ENCODE measurements at regions not wholly inside any gene's neighbourhood (a gene's known extent, or its start where the extent isn't known, plus 50 kb on each side); places are given as distances from the start of the nearest gene placed in this dataset.
"Not testable (repeated sequence)": the region's sequence is repeated elsewhere in the genome, so short reads cannot be mapped to it uniquely, and the experiment has no call there.

DNA sequence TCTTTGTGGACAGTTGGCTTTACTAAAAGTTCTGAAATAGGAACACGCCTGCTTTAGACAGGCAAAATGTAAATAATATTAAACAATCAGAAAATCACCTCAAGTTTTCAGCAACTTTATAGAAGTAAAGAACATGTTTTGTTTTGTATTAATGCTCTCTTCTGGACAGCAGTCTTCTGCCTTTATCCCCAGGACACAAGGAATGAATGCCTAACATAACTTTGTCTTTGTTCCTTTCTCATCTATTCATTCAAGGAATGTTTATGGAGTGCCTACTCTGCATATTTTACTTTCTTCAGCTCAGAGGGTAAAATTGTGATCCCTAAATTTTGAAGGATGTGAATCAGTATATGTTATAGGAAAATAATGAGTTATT lies 325.4 kb downstream of the FOXO1 start:
- DNase-seq (ENCODE audit: low read depth), result no peak

DNA sequence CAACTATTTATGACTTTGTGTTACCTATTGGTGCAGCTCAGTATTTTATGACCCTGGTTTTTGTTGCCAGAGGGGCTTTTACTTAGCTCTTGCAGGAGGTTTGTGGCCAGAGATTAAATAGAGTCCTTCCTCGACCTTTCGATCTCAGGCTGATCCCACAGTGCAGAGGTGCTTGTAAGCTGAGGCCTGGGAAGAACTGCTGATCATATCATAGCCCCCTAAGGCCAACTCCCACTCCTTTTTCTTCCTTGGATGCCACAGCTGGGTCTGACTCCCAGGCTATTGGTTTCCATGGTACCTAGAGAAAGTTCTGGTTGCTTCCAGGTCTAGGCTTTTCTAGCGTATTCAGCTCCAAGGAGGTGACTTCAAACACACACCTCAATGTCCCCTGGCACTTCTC lies 324.9 kb downstream of the FOXO1 start:
- no peak for DNase-seq (ENCODE audit: low read depth)

DNA sequence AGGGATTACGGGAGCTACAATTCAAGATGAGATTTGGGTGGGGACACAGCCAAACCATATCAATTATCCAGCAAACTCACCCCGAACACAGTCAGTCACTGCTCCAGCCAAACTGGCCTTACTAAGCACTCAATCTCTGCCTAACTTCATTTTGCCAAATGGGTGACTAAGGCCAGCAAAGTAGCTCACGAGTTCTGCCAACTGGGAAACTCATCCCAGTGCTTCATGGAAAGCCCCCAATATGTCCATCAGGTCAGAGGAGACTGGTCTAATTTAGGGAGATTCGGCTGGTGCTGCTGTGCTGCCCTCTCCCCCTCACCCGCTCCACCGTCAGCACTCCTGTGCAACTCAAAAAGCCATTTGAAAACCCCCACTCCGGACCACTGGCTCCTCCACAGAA lies 324.0 kb downstream of the FOXO1 start:
- no peak for DNase-seq (ENCODE audit: low read depth)

DNA sequence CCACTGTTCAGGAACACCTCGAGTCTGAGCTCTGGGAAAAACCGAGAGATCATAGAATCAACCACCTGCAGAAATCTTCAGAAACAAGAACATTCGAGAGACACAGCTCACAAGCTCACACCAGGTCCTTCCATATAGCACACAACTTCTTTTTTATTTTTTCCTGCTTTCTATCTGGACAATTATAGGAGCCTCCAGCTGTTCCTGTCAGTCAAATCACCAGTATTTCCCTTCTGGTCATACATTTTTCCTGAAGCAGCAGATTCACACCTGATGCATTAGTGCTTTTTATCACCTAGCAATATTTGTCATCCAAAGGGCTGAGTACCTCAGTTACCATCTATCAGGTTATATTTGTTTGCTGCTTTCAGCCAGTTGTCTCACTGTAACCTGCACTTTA lies 323.5 kb downstream of the FOXO1 start:
- DNase-seq (ENCODE audit: low read depth), result no peak

- no peak for DNase-seq (ENCODE audit: low read depth)
Observed at GRCh38 chr13:40343550-40344269, 322.7 kb downstream of the FOXO1 start.

GRCh38 chr13:40344270-40345148 lies 321.9 kb downstream of the FOXO1 start:
- DNase-seq (ENCODE audit: low read depth), result no peak

GRCh38 chr13:40345149-40345514 lies 321.3 kb downstream of the FOXO1 start:
- DNase-seq (ENCODE audit: low read depth), result no peak

DNA sequence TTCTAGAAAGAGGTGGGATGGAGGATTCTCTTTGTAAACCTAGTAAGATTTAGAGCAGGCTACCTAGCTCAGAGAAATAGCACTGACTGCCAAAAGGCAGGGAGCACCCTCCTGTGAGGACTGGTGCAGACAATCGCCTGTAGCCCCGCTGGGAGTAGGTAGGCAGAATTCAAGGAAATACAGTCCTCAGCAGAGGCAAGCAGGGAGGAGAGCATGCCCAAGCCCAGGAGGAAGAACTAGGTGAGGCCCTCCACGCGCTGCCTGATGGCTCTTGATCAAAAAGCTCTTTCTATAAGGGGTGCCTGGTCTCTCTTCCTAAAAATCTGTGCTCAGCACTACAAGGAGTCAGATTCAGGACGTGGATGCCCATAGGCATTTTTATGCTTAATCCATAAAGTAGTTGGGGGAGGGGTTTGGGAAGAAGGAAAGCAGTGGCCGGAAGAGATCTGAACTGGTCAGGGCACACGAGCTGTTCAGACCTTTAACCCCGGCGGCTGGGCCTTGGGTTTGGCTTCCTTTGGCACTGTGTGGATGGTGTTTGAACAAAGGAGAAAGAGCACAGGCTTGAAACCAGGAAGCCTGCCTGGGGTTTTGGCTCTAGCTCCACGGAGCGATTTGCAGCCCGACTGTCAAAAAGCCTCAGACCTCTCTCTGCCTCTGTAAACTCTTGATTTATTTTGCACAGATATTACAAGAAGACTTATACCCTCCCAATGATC lies 320.6 kb downstream of the FOXO1 start:
- no peak for DNase-seq (ENCODE audit: low read depth)

GRCh38 chr13:40346592-40346991 lies 319.8 kb downstream of the FOXO1 start:
- no peak for DNase-seq (ENCODE audit: low read depth)

DNA sequence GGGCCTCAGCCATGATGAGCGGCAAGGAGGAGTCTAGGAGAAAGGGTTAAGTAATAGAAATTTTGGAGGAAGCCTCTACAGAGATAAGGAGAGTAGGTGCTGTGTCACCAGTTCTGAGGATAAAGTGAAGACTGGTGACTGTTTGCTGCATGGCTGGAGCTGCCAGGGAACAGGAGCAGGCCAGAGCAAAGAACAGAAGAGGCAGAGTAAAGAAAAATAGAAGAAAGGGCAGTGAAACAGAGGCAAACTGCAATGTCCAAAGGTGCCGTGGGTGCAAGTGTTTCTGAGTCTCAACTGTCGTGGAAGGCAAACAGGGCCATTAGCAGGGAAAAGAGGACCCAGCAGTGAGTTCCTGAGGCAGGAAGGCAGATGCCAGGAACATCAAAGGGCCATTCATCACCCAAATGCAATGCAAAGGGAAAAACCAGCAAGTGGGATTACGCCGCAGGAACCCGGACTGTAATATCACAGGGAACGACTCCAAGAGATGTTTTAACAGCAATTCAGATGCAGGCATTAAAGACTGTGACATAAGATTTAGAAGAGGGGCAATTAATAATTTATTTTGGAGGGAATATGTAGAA lies 318.3 kb downstream of the FOXO1 start:
- no peak for DNase-seq (ENCODE audit: low read depth)

GRCh38 chr13:40350283-40350992 lies 316.0 kb downstream of the FOXO1 start:
- DNase-seq (ENCODE audit: low read depth), result no peak

DNA sequence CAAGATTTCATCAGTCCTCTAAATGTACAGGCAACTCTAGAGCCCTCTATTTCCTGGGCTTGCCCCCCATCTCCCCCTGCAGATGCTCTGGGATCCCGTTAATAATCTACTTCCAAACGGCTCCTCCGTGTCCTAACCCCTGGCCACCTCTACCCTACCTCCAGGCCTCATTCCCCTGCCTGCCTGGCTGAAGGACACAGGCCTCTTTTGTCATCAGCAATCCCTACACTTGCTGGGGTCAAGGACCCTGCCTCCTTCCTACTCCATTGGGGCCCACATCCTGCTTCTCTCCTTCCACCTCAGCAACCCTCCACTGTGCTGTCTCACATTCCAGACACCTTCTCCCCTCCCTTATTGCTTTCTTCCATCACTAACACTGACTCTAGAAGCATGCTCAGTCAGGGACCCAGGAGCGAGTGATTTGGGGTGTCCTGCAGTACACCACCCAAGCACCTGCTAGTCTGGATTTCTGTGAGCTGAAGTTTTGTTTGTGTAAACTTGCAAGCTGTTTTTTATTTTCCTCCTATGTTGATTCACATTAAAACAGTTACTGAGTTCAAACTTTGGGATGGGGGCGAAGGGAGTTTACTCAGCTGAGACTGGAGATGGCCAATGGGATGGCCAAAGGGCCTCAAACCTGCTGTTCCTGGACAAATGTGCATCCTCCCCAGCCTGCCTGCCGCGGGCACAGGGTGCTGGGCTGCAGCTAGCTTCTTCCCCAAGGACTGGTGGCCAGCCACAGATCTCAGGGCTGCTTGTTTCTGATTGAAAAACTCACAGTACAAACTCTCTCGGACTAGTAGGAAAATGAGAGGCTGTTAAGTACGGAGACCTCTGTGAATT lies 314.7 kb downstream of the FOXO1 start:
- no peak for DNase-seq (ENCODE audit: low read depth)

- DNase-seq (ENCODE audit: low read depth), result no peak
Observed at GRCh38 chr13:40352380-40352778, 314.1 kb downstream of the FOXO1 start.

- no peak for DNase-seq (ENCODE audit: low read depth)
Observed at GRCh38 chr13:40352802-40353562, 313.5 kb downstream of the FOXO1 start.

- no peak for DNase-seq (ENCODE audit: low read depth)
Observed at GRCh38 chr13:40355126-40355724, 311.2 kb downstream of the FOXO1 start.

GRCh38 chr13:40356011-40356410 lies 310.4 kb downstream of the FOXO1 start:
- no peak for DNase-seq (ENCODE audit: low read depth)

DNA sequence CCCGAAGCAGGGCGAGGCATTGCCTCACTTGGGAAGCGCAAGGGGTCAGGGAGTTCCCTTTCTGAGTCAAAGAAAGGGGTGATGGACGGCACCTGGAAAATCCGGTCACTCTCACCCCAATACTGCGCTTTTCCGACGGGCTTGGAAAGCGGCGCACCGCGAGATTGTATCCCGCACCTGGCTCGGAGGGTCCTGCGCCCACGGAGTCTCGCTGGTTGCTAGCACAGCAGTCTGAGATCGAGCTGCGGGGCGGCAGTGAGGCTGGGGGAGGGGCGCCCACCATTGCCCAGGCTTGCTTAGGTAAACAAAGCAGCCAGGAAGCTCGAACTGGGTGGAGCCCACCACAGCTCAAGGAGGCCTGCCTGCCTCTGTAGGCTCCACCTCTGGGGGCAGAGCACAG lies 310.0 kb downstream of the FOXO1 start:
- DNase-seq (ENCODE audit: low read depth), result not testable (repeated sequence)

DNA sequence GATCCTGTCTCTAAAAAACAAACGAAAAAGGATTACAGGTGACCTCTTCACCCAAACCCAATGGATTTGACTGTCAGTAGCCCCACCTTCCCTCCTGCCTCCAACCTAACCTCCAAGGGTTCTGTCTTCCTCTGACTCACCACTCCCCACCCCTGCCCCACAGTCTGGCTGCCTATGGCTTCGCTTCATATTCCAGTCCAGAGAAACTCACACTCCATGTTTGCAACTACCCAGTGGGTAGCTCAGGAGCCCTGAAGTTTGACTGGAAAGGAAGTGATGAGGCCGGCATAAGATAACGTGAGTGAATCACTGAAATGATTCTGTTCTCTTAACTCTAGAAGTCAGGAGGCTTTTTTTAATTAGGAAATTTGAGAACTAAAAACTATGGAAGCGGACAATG lies 303.9 kb downstream of the FOXO1 start:
- DNase-seq (ENCODE audit: low read depth), result no peak

DNA sequence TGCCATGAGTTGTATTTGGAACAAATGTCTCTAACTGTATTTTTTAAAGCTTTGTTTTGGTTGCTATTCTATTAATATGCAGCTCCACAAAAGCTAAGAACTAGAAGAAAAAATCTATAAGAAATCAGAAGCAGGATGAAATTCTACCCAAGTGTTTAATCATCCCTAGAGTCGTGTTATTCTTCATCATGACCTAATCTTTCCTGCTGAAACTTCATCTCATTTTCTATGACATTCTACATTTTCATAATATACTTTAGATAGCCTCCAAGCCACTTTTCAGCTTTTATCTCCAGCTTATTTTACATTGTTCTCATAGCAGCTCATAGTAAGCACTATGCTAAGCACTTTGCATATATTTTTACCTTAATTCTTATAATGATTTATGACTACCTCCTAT lies 302.8 kb downstream of the FOXO1 start:
- DNase-seq (ENCODE audit: low read depth), result no peak

GRCh38 chr13:40366119-40366518 lies 300.3 kb downstream of the FOXO1 start:
- DNase-seq (ENCODE audit: low read depth), result no peak
